ENCODE measurements at regions not wholly inside any gene's neighbourhood (a gene's known extent, or its start where the extent isn't known, plus 50 kb on each side); places are given as distances from the start of the nearest gene placed in this dataset.

DNA sequence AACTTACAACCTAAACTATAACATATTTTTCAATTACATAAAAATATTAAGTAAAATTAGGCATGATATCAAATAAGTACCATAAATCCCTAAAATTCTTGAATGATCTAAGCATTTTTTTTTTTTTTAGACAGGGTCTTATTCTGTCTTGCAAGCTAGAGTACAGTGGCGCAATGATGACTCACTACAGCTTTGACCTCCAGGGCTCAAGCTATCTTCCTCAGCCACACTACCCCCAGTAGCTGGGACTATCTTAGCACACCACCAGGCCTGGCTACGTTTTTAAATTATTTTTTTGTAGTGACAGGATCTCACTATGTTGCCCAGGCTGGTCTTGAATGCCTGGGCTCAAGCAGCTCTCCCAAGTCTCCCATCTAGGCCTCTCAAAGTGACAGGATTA is 1042.3 kb downstream of the FSTL5 start:
- ChIA-PET CTCF (no interaction called here), POLR2A (no interaction called here)
- Mint-ChIP-seq H3K9me3 (ENCODE audit: insufficient read depth) (peaks cover 7% of the 10 kb centered on the region), H3K4me3 (no peak overlapping the region), H3K27ac (no peak overlapping the region), H3K27me3 (no peaks in the 10 kb centered on the region), H3K4me1 (no peaks in the 10 kb centered on the region)
- intact Hi-C loops (cut with micrococcal nuclease) = no loop called here
- Histone ChIP-seq H3K4me2 (replicated peaks; ENCODE audit: low read depth, low read length, poor library complexity, severe bottlenecking) (no peak overlapping the region), H3K9ac (ENCODE audit: low read length) (no peak overlapping the region), H3K4me3 (ENCODE audit: control extremely low read depth in 1 of 5, extremely low read depth in 1 of 5, insufficient read depth in 1 of 5, low read depth in 2 of 5, low read length in 4 of 5) (no peak overlapping the region), H3K27me3 (replicated peaks in 1 of 4; ENCODE audit: control extremely low read depth in 1 of 4, control insufficient read depth in 3 of 4, insufficient read depth in 4 of 4, low read length in 3 of 4) (no peaks in the 10 kb centered on the region), H2AFZ (ENCODE audit: insufficient read depth, low read depth, low read length, poor library complexity, severe bottlenecking) (no peak overlapping the region), H3K36me3 (replicated peaks in 1 of 2; ENCODE audit: control extremely low read depth in 1 of 2, control insufficient read depth in 1 of 2, extremely low read depth in 1 of 2, insufficient read depth in 2 of 2, low read length in 1 of 2) (no peaks in the 10 kb centered on the region), H4K20me1 (ENCODE audit: control insufficient read depth, insufficient read depth, low read length, poor library complexity, severe bottlenecking) (no peaks in the 10 kb centered on the region), H3K27ac (ENCODE audit: low read length in 2 of 2) (no peak overlapping the region), H3K79me2 (ENCODE audit: control insufficient read depth, insufficient read depth, low read length) (no peaks in the 10 kb centered on the region), H3K9me3 (ENCODE audit: control extremely low read depth in 1 of 3, control insufficient read depth in 2 of 3, insufficient read depth in 1 of 3, low read length in 2 of 3) (peaks cover 0 to 13% (median 0%) of the 10 kb centered on the region in 3 donors), H3K4me1 (ENCODE audit: control insufficient read depth in 2 of 2, insufficient read depth in 2 of 2, low read length in 2 of 2) (no peaks in the 10 kb centered on the region)
- no peak for ATAC-seq (ENCODE audit: low read depth)
- TF ChIP-seq, protein P1, sequence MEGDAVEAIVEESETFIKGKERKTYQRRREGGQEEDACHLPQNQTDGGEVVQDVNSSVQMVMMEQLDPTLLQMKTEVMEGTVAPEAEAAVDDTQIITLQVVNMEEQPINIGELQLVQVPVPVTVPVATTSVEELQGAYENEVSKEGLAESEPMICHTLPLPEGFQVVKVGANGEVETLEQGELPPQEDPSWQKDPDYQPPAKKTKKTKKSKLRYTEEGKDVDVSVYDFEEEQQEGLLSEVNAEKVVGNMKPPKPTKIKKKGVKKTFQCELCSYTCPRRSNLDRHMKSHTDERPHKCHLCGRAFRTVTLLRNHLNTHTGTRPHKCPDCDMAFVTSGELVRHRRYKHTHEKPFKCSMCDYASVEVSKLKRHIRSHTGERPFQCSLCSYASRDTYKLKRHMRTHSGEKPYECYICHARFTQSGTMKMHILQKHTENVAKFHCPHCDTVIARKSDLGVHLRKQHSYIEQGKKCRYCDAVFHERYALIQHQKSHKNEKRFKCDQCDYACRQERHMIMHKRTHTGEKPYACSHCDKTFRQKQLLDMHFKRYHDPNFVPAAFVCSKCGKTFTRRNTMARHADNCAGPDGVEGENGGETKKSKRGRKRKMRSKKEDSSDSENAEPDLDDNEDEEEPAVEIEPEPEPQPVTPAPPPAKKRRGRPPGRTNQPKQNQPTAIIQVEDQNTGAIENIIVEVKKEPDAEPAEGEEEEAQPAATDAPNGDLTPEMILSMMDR (IDR thresholded peaks at IDR 0.05) = no peak
- TF ChIP-seq EZH2 (IDR thresholded peaks at IDR 0.05; ENCODE audit: borderline replicate concordance, insufficient read depth, low read depth, low read length, poor library complexity, severe bottlenecking) = no peak
- 40% methylated on average over 1 of the region's 2 CpGs for WGBS (ENCODE audit: insufficient coverage)
- no peak for DNase-seq

DNA sequence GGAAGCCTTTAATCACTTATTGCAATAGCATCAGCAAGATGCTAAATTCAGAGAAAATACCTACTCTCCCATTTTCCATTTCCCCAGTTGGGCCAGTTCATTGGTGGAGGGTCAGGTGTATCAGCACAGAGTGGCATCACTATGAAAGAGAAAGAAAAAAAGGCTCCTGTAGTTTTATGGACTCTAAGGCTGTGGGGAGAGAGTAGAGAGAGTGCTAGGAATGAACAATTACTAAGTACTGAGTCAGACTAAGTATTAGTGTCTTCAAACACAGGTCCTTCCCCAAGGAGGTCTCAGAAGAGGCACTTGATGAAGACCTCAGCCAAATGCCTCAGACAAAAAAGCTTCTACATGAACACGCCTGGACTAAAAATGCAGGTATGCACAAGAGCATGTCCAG is 1061.9 kb downstream of the FSTL5 start:
- Histone ChIP-seq H3K79me2 (ENCODE audit: control insufficient read depth, insufficient read depth, low read length) (no peaks in the 10 kb centered on the region), H4K20me1 (ENCODE audit: control insufficient read depth, insufficient read depth, low read length, poor library complexity, severe bottlenecking) (no peaks in the 10 kb centered on the region), H3K9ac (ENCODE audit: low read length) (no peak overlapping the region), H3K4me2 (replicated peaks; ENCODE audit: low read depth, low read length, poor library complexity, severe bottlenecking) (no peak overlapping the region), H3K4me3 (ENCODE audit: control extremely low read depth in 1 of 5, extremely low read depth in 1 of 5, insufficient read depth in 1 of 5, low read depth in 2 of 5, low read length in 4 of 5) (no peak overlapping the region), H3K27ac (ENCODE audit: low read length in 2 of 2) (no peak overlapping the region), H3K27me3 (replicated peaks in 1 of 4; ENCODE audit: control extremely low read depth in 1 of 4, control insufficient read depth in 3 of 4, insufficient read depth in 4 of 4, low read length in 3 of 4) (no peaks in the 10 kb centered on the region), H3K36me3 (replicated peaks in 1 of 2; ENCODE audit: control extremely low read depth in 1 of 2, control insufficient read depth in 1 of 2, extremely low read depth in 1 of 2, insufficient read depth in 2 of 2, low read length in 1 of 2) (no peaks in the 10 kb centered on the region), H3K9me3 (ENCODE audit: control extremely low read depth in 1 of 3, control insufficient read depth in 2 of 3, insufficient read depth in 1 of 3, low read length in 2 of 3) (no peaks in the 10 kb centered on the region), H2AFZ (ENCODE audit: insufficient read depth, low read depth, low read length, poor library complexity, severe bottlenecking) (no peak overlapping the region), H3K4me1 (ENCODE audit: control insufficient read depth in 2 of 2, insufficient read depth in 2 of 2, low read length in 2 of 2) (no peaks in the 10 kb centered on the region)
- intact Hi-C loops (cut with micrococcal nuclease) = no loop called here
- WGBS (ENCODE audit: insufficient coverage) = 89% methylated on average over 1 of the region's 1 CpG
- H3K27me3 Mint-ChIP-seq = no peaks in the 10 kb centered on the region
- ATAC-seq (ENCODE audit: low read depth) = no peak
- no peak overlapping the region for H3K27ac Mint-ChIP-seq
- no peak overlapping the region for H3K4me3 Mint-ChIP-seq
- H3K9me3 Mint-ChIP-seq (ENCODE audit: insufficient read depth) = peaks cover 2% of the 10 kb centered on the region
- no peak for DNase-seq
- no peaks in the 10 kb centered on the region for H3K4me1 Mint-ChIP-seq
- ChIA-PET POLR2A (no interaction called here), CTCF (no interaction called here)
- TF ChIP-seq EZH2 (IDR thresholded peaks at IDR 0.05; ENCODE audit: borderline replicate concordance, insufficient read depth, low read depth, low read length, poor library complexity, severe bottlenecking) = no peak
- TF ChIP-seq, protein P1 (IDR thresholded peaks at IDR 0.05) = no peak

Data from B cell (primary cell).